GM18499 (cell line): ENCODE measurements at regions not wholly inside any gene's neighbourhood (a gene's known extent, or its start where the extent isn't known, plus 50 kb on each side); places are given as distances from the start of the nearest gene placed in this dataset.

ENCODE experiments used
- ATAC-seq: cut with Tn5 transposase; IDR thresholded peaks from one replicate; pipeline ENCODE4 v1.9.1; 2021; ENCODE audit warnings: moderate number of reproducible peaks; ENCODE audit not compliant: insufficient read depth, unreplicated experiment

- ATAC-seq = no peak
Observed at GRCh38 chr2:111653103-111653624, 230.8 kb downstream of the ANAPC1 start.

GRCh38 chr2:111653913-111654312 lies 230.1 kb downstream of the ANAPC1 start:
- no peak for ATAC-seq

- no peak for ATAC-seq
Observed at GRCh38 chr2:111654829-111655228, 229.2 kb downstream of the ANAPC1 start.

- ATAC-seq = no peak
Observed at GRCh38 chr2:111656436-111656835, 227.6 kb downstream of the ANAPC1 start.

GRCh38 chr2:111656894-111657293 lies 227.1 kb downstream of the ANAPC1 start:
- ATAC-seq = no peak

GRCh38 chr2:111657351-111657975 lies 226.5 kb downstream of the ANAPC1 start:
- no peak for ATAC-seq

GRCh38 chr2:111659361-111660333 lies 224.3 kb downstream of the ANAPC1 start:
- ATAC-seq = no peak

GRCh38 chr2:111660811-111661210 lies 223.2 kb downstream of the ANAPC1 start:
- ATAC-seq = no peak

GRCh38 chr2:111661286-111661940 lies 222.6 kb downstream of the ANAPC1 start:
- ATAC-seq = no peak

- no peak for ATAC-seq
Observed at GRCh38 chr2:111662039-111662770, 221.8 kb downstream of the ANAPC1 start.

GRCh38 chr2:111662771-111663470 lies 221.1 kb downstream of the ANAPC1 start:
- ATAC-seq = peak; percentile 67

- no peak for ATAC-seq
Observed at GRCh38 chr2:111663471-111664274, 220.3 kb downstream of the ANAPC1 start.

GRCh38 chr2:111664275-111664850 lies 219.6 kb downstream of the ANAPC1 start:
- no peak for ATAC-seq

GRCh38 chr2:111665011-111665410 lies 219.0 kb downstream of the ANAPC1 start:
- no peak for ATAC-seq

- ATAC-seq = no peak
Observed at GRCh38 chr2:111665551-111666116, 218.4 kb downstream of the ANAPC1 start.

GRCh38 chr2:111666160-111666559 lies 217.8 kb downstream of the ANAPC1 start:
- no peak for ATAC-seq

- ATAC-seq = no peak
Observed at GRCh38 chr2:111667001-111667400, 217.0 kb downstream of the ANAPC1 start.
